ENCODE measurements at regions not wholly inside any gene's neighbourhood (a gene's known extent, or its start where the extent isn't known, plus 50 kb on each side); places are given as distances from the start of the nearest gene placed in this dataset.

DNA sequence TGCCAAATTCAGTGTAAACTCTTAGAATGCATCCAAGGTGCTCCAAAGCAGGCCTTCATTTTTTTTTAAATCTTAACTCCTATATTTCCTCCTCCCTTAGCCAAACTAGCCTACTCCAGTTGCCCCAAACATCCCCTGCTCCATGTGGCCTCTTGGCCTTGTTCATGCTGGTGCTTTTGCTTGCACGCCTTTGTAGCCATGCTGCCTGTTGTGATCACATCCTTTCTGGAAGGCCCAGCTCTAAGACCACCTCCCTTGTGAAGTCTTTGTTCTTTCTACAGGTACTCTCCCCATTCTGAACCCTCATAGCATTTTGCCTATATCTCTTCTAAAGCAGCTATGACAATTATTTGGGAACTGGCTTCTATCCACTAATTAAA, 375.3 kb upstream of the NFE2L3 start:
- TF ChIP-seq, protein P1, sequence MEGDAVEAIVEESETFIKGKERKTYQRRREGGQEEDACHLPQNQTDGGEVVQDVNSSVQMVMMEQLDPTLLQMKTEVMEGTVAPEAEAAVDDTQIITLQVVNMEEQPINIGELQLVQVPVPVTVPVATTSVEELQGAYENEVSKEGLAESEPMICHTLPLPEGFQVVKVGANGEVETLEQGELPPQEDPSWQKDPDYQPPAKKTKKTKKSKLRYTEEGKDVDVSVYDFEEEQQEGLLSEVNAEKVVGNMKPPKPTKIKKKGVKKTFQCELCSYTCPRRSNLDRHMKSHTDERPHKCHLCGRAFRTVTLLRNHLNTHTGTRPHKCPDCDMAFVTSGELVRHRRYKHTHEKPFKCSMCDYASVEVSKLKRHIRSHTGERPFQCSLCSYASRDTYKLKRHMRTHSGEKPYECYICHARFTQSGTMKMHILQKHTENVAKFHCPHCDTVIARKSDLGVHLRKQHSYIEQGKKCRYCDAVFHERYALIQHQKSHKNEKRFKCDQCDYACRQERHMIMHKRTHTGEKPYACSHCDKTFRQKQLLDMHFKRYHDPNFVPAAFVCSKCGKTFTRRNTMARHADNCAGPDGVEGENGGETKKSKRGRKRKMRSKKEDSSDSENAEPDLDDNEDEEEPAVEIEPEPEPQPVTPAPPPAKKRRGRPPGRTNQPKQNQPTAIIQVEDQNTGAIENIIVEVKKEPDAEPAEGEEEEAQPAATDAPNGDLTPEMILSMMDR (IDR thresholded peaks at IDR 0.05) = no peak
- TF ChIP-seq POLR2A (IDR thresholded peaks at IDR 0.05) = no peak
